GM12878 (cell line): ENCODE measurements at regions not wholly inside any gene's neighbourhood (a gene's known extent, or its start where the extent isn't known, plus 50 kb on each side); places are given as distances from the start of the nearest gene placed in this dataset.

ENCODE experiments used
- ATAC-seq: fragments of 200-7000 bp; cut with Tn5 transposase; 3 replicates; pipeline ENCODE4 v1.9.1; 2020; ENCODE audit warnings: mild to moderate bottlenecking, moderate library complexity
- BruUV-seq: library from RNA; stranded (reverse); fragments of 400-500 nt; replicated peaks from 2 replicates; lab custom pipeline; 2021; lab: Mats Ljungman, UMichigan
- CTCF ChIA-PET: fragments of 300-600 bp; sonication (Branson Sonifier 250); formaldehyde crosslinking; extraction: SDS; loops from one replicate; lab custom pipeline; 2021; ENCODE audit warnings: inconsistent platforms; lab: Yijun Ruan, JAX
- POLR2A ChIA-PET: fragments of 350-600 bp; formaldehyde crosslinking; extraction: SDS; loops from one replicate; lab custom pipeline; 2021; ENCODE audit warnings: inconsistent platforms; lab: Charles Lee
- RAD21 ChIA-PET: fragments of 300-600 bp; sonication (Branson Sonifier 250); formaldehyde crosslinking; loops from one replicate; lab custom pipeline; 2023; ENCODE audit warnings: antibody characterized with exemption; ENCODE audit not compliant: unreplicated experiment; lab: Charles Lee
- SMC1A ChIA-PET: fragments of 300-600 bp; sonication (Branson Sonifier 250); formaldehyde crosslinking; loops from one replicate; lab custom pipeline; 2023; ENCODE audit not compliant: unreplicated experiment, uncharacterized antibody; lab: Charles Lee
- DNase-seq: peaks from one replicate; pipeline ENCODE4 v3.0.0-alpha.2; 2011; ENCODE audit warnings: low read depth, low spot score
- FAIRE-seq: peaks from 3 replicates; lab custom pipeline; 2011; peaks lifted over from hg19 to GRCh38; lab: Jason Lieb, UNC
- H2AFZ ChIP-seq: 2 replicates; pipeline ENCODE4 v1.6.0; 2011; ENCODE audit warnings: low read depth, low read length, control low read depth; ENCODE audit not compliant: control insufficient read depth
- H3K27ac ChIP-seq: 2 replicates; pipeline ENCODE4 v1.5.1; 2011; ENCODE audit warnings: control low read depth; ENCODE audit not compliant: control insufficient read depth, insufficient read depth
- H3K27me3 ChIP-seq, 2 experiments: replicated peaks in 1 of 2; 2 replicates each; pipeline versions ENCODE4 v1.6.0 to v1.6.1; 2011; ENCODE audit warnings: low read length in 1 of 2; ENCODE audit not compliant: control insufficient read depth in 2 of 2, insufficient read depth in 2 of 2
- H3K36me3 ChIP-seq, 2 experiments: 2 replicates each; pipeline ENCODE4 v1.5.1; 2011; ENCODE audit warnings: low read length in 1 of 2; ENCODE audit not compliant: control insufficient read depth in 2 of 2, insufficient read depth in 2 of 2
- H3K4me1 ChIP-seq: 2 replicates; pipeline ENCODE4 v1.6.1; 2011; ENCODE audit warnings: mild to moderate bottlenecking, low read length, moderate library complexity, mixed read lengths; ENCODE audit not compliant: control insufficient read depth, insufficient read depth
- H3K4me2 ChIP-seq: 2 replicates; pipeline ENCODE4 v1.6.0; 2011; ENCODE audit warnings: control low read depth; ENCODE audit not compliant: control insufficient read depth, insufficient read depth
- H3K4me3 ChIP-seq: fragments of 200-600 bp; sonication (generic); 2 replicates; pipeline ENCODE4 v1.5.1; 2016
- H3K79me2 ChIP-seq: 2 replicates; pipeline ENCODE4 v1.6.0; 2011; ENCODE audit warnings: low read length; ENCODE audit not compliant: control insufficient read depth, insufficient read depth
- H3K9ac ChIP-seq: 2 replicates; pipeline ENCODE4 v1.8.0; 2011; ENCODE audit warnings: low read length, control low read depth, mixed read lengths; ENCODE audit not compliant: control insufficient read depth, insufficient read depth
- H3K9me3 ChIP-seq: replicated peaks from 3 replicates; pipeline ENCODE4 v1.5.1; 2011; ENCODE audit warnings: mild to moderate bottlenecking, low read length; ENCODE audit not compliant: control insufficient read depth, insufficient read depth
- H4K20me1 ChIP-seq: 2 replicates; pipeline ENCODE4 v1.6.0; 2011; ENCODE audit not compliant: control insufficient read depth, insufficient read depth
- BHLHE40 ChIP-seq, 2 experiments: fragments of 450-650 bp in 1 of 2; IDR thresholded peaks; 2 replicates each; pipeline ENCODE4 v1.6.1; 2011 to 2017; ENCODE audit warnings: low read depth in 2 of 2, borderline replicate concordance in 1 of 2, improper control_type of control experiment in 1 of 2, low read length in 1 of 2, mild to moderate bottlenecking in 1 of 2
- KLF5 ChIP-seq: fragments of 450-650 bp; IDR thresholded peaks from 2 replicates; pipeline ENCODE4 v1.6.1; 2014; ENCODE audit warnings: mild to moderate bottlenecking; ENCODE audit not compliant: partially characterized antibody
- LARP7 ChIP-seq: fragments of 450-650 bp; IDR thresholded peaks from 2 replicates; pipeline ENCODE4 v1.6.1; 2017; ENCODE audit warnings: mild to moderate bottlenecking
- MYB ChIP-seq: fragments of 150-350 bp; IDR thresholded peaks from 2 replicates; pipeline ENCODE4 v1.6.1; 2014; ENCODE audit warnings: mild to moderate bottlenecking, low read depth, low read length, borderline replicate concordance
- TCF7 ChIP-seq: IDR thresholded peaks from 2 replicates; pipeline ENCODE4 v1.6.1; 2014; ENCODE audit warnings: antibody characterized with exemption, borderline replicate concordance
- ZNF622 ChIP-seq: fragments of 450-650 bp; IDR thresholded peaks from 2 replicates; pipeline ENCODE4 v1.6.1; 2017; ENCODE audit warnings: mild to moderate bottlenecking, inconsistent platforms
- WGBS: methylation state at CpG from one replicate; pipeline ENCODE4 v1.1.6; 2016; ENCODE audit warnings: low lambda C conversion rate; ENCODE audit not compliant: insufficient replicate concordance, insufficient coverage; ENCODE audit errors: missing lambda C conversion rate; 5-methylcytosine and 5-hydroxymethylcytosine counted together
- in situ Hi-C: fragments of 300-500 bp; cut with MboI; formaldehyde crosslinking; loops from 9 replicates; pipeline ENCODE4 v1.14.3; 2018; ENCODE audit warnings: mixed read lengths
- intact Hi-C: fragments of 100-400 bp; cut with micrococcal nuclease; formaldehyde crosslinking; loops from one replicate; pipeline ENCODE4 v1.14.2; 2022; ENCODE audit not compliant: unreplicated experiment
- TF ChIP-seq, protein P1 (sequence below): fragments of 450-650 bp; IDR thresholded peaks from 2 replicates; pipeline ENCODE4 v1.6.1; 2016; ENCODE audit warnings: mild to moderate bottlenecking
- TF ChIP-seq, protein P2 (sequence below): fragments of 450-650 bp; IDR thresholded peaks from 2 replicates; pipeline ENCODE4 v1.6.1; 2017; ENCODE audit warnings: mild to moderate bottlenecking, moderate library complexity

DNA sequence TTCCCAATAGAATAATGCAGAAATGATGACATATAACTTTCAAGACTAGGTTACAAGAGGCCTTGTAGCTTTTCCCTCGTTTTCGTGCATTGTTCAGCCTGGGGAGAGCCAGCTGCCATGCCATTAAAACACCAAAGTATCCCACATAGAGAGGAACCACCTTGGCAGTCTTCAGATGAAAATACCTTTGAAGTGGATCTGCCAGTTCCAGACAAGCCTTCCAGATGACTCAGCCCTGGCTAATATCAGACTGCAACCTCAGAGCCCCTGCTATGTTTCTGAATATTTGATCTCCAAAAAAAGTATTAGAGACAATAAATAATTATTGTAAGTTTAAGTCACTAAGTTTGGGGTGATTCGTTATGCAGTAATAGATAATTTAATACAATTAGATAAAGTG is 294.3 kb upstream of the GBE1 start:
- RAD21 ChIA-PET: no interaction called here

More for the DNA sequence above, 294.3 kb upstream of the GBE1 start:
- FAIRE-seq (no peak), DNase-seq (no peak), ATAC-seq (no peak)
- POLR2A ChIA-PET: no interaction called here
- TF ChIP-seq KLF5 (no peak), MYB (no peak), BHLHE40 (IDR thresholded peaks at IDR 0.05; ENCODE audit: borderline replicate concordance in 1 of 2, low read depth in 2 of 2, low read length in 1 of 2) (no peak), ZNF622 (no peak), TCF7 (no peak), LARP7 (no peak)
- TF ChIP-seq, protein P1, sequence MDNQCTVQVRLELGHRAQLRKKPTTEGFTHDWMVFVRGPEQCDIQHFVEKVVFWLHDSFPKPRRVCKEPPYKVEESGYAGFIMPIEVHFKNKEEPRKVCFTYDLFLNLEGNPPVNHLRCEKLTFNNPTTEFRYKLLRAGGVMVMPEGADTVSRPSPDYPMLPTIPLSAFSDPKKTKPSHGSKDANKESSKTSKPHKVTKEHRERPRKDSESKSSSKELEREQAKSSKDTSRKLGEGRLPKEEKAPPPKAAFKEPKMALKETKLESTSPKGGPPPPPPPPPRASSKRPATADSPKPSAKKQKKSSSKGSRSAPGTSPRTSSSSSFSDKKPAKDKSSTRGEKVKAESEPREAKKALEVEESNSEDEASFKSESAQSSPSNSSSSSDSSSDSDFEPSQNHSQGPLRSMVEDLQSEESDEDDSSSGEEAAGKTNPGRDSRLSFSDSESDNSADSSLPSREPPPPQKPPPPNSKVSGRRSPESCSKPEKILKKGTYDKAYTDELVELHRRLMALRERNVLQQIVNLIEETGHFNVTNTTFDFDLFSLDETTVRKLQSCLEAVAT: no peak
- TF ChIP-seq, protein P2, sequence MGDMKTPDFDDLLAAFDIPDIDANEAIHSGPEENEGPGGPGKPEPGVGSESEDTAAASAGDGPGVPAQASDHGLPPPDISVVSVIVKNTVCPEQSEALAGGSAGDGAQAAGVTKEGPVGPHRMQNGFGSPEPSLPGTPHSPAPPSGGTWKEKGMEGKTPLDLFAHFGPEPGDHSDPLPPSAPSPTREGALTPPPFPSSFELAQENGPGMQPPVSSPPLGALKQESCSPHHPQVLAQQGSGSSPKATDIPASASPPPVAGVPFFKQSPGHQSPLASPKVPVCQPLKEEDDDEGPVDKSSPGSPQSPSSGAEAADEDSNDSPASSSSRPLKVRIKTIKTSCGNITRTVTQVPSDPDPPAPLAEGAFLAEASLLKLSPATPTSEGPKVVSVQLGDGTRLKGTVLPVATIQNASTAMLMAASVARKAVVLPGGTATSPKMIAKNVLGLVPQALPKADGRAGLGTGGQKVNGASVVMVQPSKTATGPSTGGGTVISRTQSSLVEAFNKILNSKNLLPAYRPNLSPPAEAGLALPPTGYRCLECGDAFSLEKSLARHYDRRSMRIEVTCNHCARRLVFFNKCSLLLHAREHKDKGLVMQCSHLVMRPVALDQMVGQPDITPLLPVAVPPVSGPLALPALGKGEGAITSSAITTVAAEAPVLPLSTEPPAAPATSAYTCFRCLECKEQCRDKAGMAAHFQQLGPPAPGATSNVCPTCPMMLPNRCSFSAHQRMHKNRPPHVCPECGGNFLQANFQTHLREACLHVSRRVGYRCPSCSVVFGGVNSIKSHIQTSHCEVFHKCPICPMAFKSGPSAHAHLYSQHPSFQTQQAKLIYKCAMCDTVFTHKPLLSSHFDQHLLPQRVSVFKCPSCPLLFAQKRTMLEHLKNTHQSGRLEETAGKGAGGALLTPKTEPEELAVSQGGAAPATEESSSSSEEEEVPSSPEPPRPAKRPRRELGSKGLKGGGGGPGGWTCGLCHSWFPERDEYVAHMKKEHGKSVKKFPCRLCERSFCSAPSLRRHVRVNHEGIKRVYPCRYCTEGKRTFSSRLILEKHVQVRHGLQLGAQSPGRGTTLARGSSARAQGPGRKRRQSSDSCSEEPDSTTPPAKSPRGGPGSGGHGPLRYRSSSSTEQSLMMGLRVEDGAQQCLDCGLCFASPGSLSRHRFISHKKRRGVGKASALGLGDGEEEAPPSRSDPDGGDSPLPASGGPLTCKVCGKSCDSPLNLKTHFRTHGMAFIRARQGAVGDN: no peak
- Histone ChIP-seq H3K36me3 (no peaks in the 10 kb centered on the region), H3K79me2 (no peaks in the 10 kb centered on the region), H3K27ac (no peak overlapping the region), H2AFZ (no peak overlapping the region), H3K4me3 (no peak overlapping the region), H3K4me2 (no peak overlapping the region), H3K27me3 (no peaks in the 10 kb centered on the region), H4K20me1 (no peaks in the 10 kb centered on the region), H3K9ac (no peak overlapping the region), H3K9me3 (no peaks in the 10 kb centered on the region), H3K4me1 (no peaks in the 10 kb centered on the region)
- SMC1A ChIA-PET: interaction anchor here (1.0 kb wide), 1 partner anchor 25 kb away, joined by 3 read pairs; no protein-coding TSS in a partner anchor
- 4% methylated on average over 3 of the region's 3 CpGs for WGBS
- no TSS peak for BruUV-seq
- intact Hi-C loops: no loop called here
- in situ Hi-C loops: no loop called here
- CTCF ChIA-PET: no interaction called here
